ENCODE measurements at regions not wholly inside any gene's neighbourhood (a gene's known extent, or its start where the extent isn't known, plus 50 kb on each side); places are given as distances from the start of the nearest gene placed in this dataset.

DNA sequence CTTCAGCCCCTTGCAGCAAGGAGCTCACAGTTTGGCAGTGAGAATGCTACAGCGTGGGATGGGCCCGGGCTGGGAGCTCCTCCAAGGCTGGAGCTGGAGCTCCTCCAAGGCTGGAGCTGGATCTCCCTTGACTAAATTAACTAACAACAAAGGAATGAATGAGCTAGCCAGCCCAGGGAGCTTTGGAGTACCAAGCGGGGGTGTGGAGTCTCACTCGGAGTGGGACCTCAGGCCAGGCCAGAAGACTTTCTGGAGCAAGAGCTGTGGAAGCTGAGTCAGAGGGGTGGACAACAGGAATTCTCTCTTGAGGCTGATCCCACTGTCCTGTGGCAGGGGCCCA lies 244.7 kb upstream of the HS6ST1 start:
- TF ChIP-seq, protein P1, sequence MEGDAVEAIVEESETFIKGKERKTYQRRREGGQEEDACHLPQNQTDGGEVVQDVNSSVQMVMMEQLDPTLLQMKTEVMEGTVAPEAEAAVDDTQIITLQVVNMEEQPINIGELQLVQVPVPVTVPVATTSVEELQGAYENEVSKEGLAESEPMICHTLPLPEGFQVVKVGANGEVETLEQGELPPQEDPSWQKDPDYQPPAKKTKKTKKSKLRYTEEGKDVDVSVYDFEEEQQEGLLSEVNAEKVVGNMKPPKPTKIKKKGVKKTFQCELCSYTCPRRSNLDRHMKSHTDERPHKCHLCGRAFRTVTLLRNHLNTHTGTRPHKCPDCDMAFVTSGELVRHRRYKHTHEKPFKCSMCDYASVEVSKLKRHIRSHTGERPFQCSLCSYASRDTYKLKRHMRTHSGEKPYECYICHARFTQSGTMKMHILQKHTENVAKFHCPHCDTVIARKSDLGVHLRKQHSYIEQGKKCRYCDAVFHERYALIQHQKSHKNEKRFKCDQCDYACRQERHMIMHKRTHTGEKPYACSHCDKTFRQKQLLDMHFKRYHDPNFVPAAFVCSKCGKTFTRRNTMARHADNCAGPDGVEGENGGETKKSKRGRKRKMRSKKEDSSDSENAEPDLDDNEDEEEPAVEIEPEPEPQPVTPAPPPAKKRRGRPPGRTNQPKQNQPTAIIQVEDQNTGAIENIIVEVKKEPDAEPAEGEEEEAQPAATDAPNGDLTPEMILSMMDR (conservative IDR thresholded peaks at IDR 0.05; ENCODE audit: low read depth, low read length): no peak
- TF ChIP-seq EZH2 (IDR thresholded peaks at IDR 0.05; ENCODE audit: borderline replicate concordance, low read depth, low read length, poor library complexity, severe bottlenecking): no peak

Data from A673 (cell line).